ENCODE measurements at regions not wholly inside any gene's neighbourhood (a gene's known extent, or its start where the extent isn't known, plus 50 kb on each side); places are given as distances from the start of the nearest gene placed in this dataset.

DNA sequence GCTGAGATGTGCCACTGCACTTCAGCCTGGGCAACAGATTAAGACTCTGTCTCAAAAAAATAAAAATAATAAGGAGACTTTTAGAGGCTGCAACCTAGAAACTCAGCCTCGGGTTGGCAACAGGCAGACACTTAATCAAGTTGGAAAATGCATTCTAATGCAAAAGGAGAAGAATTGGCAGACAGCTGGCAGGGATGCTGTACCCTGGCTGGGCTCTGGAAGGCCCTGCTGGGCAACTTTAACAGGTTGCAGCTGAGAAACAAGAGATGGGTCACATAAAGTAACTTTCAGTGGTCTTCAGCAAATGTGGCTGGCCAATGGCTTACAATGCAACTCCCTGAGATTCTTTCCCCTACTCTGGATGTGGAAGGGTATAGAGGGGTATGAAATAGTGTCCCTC lies 1225.7 kb downstream of the TYW1 start:
- no peak for TF ChIP-seq EZH2phosphoT487 (IDR thresholded peaks at IDR 0.05; ENCODE audit: borderline replicate concordance, low read length)
- TF ChIP-seq, protein P1, sequence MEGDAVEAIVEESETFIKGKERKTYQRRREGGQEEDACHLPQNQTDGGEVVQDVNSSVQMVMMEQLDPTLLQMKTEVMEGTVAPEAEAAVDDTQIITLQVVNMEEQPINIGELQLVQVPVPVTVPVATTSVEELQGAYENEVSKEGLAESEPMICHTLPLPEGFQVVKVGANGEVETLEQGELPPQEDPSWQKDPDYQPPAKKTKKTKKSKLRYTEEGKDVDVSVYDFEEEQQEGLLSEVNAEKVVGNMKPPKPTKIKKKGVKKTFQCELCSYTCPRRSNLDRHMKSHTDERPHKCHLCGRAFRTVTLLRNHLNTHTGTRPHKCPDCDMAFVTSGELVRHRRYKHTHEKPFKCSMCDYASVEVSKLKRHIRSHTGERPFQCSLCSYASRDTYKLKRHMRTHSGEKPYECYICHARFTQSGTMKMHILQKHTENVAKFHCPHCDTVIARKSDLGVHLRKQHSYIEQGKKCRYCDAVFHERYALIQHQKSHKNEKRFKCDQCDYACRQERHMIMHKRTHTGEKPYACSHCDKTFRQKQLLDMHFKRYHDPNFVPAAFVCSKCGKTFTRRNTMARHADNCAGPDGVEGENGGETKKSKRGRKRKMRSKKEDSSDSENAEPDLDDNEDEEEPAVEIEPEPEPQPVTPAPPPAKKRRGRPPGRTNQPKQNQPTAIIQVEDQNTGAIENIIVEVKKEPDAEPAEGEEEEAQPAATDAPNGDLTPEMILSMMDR (IDR thresholded peaks at IDR 0.05; ENCODE audit: low read depth, low read length, poor library complexity, severe bottlenecking): no peak

Data from DOHH2 (cell line).